ENCODE measurements at regions not wholly inside any gene's neighbourhood (a gene's known extent, or its start where the extent isn't known, plus 50 kb on each side); places are given as distances from the start of the nearest gene placed in this dataset.
A peak's percentile ranks its signal among the peaks of the same experiment; 100 is the strongest.

DNA sequence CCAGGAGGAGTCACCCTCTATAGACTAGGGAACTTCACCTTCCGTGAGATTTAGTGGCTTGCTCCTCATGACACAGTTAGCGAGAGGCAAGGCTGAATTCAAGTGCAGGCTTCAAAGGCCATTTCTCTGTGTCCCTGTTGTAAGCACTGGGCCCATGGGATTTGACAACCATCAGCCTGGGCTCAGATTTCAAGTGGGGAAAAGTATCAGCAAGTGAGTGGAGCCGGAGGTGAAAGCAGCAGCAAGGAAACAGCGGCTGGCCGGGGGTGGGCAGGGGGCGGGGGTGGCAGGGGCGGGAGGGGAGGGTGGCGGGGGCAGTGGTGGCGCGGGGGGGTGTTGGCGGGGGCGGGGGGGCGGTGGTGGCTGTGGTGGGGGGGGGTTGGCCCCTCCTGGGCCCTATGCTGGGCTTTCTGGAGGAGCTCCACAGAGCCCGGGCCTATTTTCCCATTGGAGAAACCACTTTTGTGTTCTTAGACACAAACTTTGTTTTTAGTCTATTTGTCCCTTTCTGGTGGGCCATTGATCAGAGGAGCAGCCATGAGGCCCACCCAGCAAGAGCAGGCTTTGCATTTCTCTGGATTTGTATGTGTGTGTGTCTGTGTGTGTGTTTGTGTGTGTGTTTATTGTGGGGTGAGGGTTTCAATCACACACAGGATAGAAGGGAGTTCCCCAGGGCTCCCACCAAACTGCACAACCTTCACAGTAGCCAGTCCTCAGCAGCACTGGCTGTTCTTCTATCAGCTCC, 165.4 kb upstream of the RAI14 start:
- Mint-ChIP-seq H3K9me3 (no peaks in the 10 kb centered on the region), H3K4me3 (no peak overlapping the region), H3K27ac (no peak overlapping the region), H3K36me3 (ENCODE audit: low read depth) (no peaks in the 10 kb centered on the region), H3K4me1 (ENCODE audit: low read depth) (no peaks in the 10 kb centered on the region), H3K27me3 (peaks cover 46% of the 10 kb centered on the region)

- no peaks in the 10 kb centered on the region for H3K9me3 Mint-ChIP-seq
- no peaks in the 10 kb centered on the region for H3K36me3 Mint-ChIP-seq (ENCODE audit: low read depth)
- H3K4me1 Mint-ChIP-seq (ENCODE audit: low read depth), result no peaks in the 10 kb centered on the region
- no peak overlapping the region for H3K4me3 Mint-ChIP-seq
- no peak overlapping the region for H3K27ac Mint-ChIP-seq
- H3K27me3 Mint-ChIP-seq, result peaks cover 44% of the 10 kb centered on the region
These were observed 164.9 kb upstream of the RAI14 start for GRCh38 chr5:34491251-34491620.

GRCh38 chr5:34494111-34494755, 161.9 kb upstream of the RAI14 start:
- Mint-ChIP-seq H3K9me3 (no peaks in the 10 kb centered on the region), H3K27me3 (peaks cover 22% of the 10 kb centered on the region), H3K27ac (no peak overlapping the region), H3K4me3 (no peak overlapping the region), H3K4me1 (ENCODE audit: low read depth) (peaks cover 9% of the 10 kb centered on the region), H3K36me3 (ENCODE audit: low read depth) (no peaks in the 10 kb centered on the region)

DNA sequence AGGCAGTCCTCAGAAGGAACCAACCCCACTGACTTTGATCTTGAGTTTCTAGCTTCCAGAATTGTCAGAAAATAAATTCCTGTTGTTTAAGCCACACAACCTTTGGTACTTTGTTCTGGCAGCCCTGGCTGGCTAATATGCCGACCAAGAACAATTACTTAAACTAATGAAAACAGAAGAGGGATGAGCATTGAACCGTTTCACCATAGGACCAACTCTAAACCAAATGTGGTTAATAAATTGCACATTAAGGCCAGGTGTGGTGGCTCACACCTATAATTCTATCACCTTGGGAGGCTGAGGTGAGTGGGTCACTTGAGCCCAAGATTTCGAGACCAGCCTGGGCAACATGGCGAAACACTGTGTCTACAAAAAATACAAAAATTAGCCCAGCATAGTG, 160.9 kb upstream of the RAI14 start:
- Mint-ChIP-seq H3K27me3 (peaks cover 17% of the 10 kb centered on the region), H3K9me3 (no peaks in the 10 kb centered on the region), H3K4me3 (no peak overlapping the region), H3K27ac (no peak overlapping the region), H3K4me1 (ENCODE audit: low read depth) (peaks cover 13% of the 10 kb centered on the region), H3K36me3 (ENCODE audit: low read depth) (no peaks in the 10 kb centered on the region)

DNA sequence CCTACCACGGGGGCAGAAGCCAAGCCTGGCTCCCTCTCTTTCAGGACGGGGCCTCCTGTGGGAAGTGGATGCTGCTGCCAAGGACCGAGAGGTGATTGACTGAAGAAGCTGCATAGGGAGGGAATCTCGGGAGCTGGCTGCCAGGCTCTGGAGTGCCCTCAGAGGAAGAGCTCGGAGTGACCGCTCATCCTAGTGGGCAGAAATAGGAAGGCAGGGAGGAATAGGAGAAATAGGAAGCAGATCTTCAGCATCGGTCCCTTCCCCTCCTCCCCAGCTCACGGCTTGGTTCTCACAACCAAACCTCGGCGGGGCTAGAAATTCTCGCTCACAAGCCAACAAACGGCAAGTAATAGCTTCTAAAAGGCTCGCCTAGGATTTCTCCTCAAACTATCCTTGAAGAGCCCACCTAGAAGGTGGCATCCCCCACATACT, 159.9 kb upstream of the RAI14 start:
- Mint-ChIP-seq H3K27ac (no peak overlapping the region), H3K27me3 (peaks cover 11% of the 10 kb centered on the region), H3K9me3 (no peaks in the 10 kb centered on the region), H3K36me3 (ENCODE audit: low read depth) (no peaks in the 10 kb centered on the region), H3K4me3 (no peak overlapping the region), H3K4me1 (ENCODE audit: low read depth) (peaks cover 13% of the 10 kb centered on the region)

- Mint-ChIP-seq H3K4me1 (ENCODE audit: low read depth) (peaks cover 13% of the 10 kb centered on the region), H3K9me3 (no peaks in the 10 kb centered on the region), H3K36me3 (ENCODE audit: low read depth) (no peaks in the 10 kb centered on the region), H3K27me3 (peaks cover 11% of the 10 kb centered on the region), H3K4me3 (no peak overlapping the region), H3K27ac (no peak overlapping the region)
These were observed 159.2 kb upstream of the RAI14 start for GRCh38 chr5:34496701-34497469.

DNA sequence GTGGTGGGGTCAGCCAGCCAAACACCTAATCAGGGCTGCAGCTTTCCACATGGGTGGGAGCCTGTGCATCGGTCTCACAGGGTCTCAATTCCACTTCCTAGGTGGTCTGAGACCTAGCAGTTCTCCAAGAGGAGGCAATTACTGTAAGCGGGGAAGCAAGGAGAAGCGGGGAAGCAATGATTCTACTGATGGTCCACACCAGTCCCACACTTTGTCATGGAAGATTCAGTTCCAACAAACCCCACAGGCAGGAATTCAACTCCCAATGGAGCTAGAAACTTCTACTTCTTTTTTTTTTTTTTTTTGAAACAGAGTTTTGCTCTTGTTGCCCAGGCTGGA, 158.7 kb upstream of the RAI14 start:
- H3K27ac Mint-ChIP-seq, result no peak overlapping the region
- H3K9me3 Mint-ChIP-seq, result no peaks in the 10 kb centered on the region
- no peaks in the 10 kb centered on the region for H3K36me3 Mint-ChIP-seq (ENCODE audit: low read depth)
- H3K27me3 Mint-ChIP-seq, result peaks cover 11% of the 10 kb centered on the region
- no peak overlapping the region for H3K4me3 Mint-ChIP-seq
- H3K4me1 Mint-ChIP-seq (ENCODE audit: low read depth), result peaks cover 13% of the 10 kb centered on the region

DNA sequence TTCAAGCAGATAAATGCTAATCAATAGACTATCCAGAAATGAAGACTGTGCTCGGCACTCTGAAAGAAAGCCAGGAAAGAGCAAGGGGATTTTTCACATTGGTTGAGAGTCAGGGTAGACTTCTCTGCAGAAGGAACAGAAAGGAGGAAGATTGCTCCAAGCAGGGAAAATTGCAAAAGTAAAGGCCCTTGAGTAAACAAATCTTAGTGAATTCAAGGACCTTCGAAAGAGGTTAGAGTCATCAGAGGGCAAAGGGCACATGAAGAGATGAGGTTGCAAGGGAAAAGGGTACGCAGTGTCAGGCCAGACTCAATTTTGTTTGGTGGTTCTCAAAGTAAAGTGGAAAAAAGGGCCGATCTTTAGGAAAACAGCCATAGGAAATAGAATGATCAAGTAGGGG, 157.6 kb upstream of the RAI14 start:
- H3K4me1 Mint-ChIP-seq (ENCODE audit: low read depth), result peaks cover 13% of the 10 kb centered on the region
- H3K9me3 Mint-ChIP-seq, result no peaks in the 10 kb centered on the region
- H3K27me3 Mint-ChIP-seq, result peaks cover 16% of the 10 kb centered on the region
- peak overlapping the region; percentile 69 for H3K27ac Mint-ChIP-seq
- H3K36me3 Mint-ChIP-seq (ENCODE audit: low read depth), result no peaks in the 10 kb centered on the region
- peak overlapping the region; percentile 14 for H3K4me3 Mint-ChIP-seq

- Mint-ChIP-seq H3K4me1 (ENCODE audit: low read depth) (peaks cover 13% of the 10 kb centered on the region), H3K27me3 (peaks cover 17% of the 10 kb centered on the region), H3K4me3 (peak overlapping the region; percentile 14), H3K27ac (peak overlapping the region; percentile 69), H3K36me3 (ENCODE audit: low read depth) (no peaks in the 10 kb centered on the region), H3K9me3 (no peaks in the 10 kb centered on the region)
These were observed 157.0 kb upstream of the RAI14 start for GRCh38 chr5:34499001-34499734.

DNA sequence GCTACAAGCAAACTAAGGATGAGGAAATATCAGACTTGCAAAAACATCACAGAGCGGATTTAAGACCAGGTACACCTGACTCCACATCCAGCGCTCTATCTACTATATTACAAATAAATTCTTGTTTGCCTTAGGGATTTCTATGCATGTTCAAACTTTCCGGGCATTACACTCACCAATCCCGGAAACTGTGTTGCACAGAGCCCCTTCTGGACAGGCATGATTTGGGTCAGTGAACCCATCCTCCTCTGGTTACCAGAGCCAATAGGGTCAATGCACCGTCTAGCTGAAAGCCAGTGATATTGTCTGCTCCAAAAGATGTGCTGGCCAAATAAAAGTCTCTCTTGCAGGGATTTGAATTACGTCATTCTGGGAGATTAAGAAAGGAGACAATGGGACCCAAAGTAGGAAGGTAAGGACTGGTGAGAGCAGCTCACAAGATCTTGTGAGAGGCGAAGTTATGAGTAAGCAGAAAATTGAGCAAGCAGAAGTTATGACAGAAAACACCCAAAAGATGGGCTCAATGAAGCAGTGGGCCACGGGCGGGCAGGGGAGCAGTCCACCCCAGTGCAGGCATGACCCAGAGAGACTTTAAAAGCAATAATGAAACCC, 155.8 kb upstream of the RAI14 start:
- no peaks in the 10 kb centered on the region for H3K36me3 Mint-ChIP-seq (ENCODE audit: low read depth)
- no peak overlapping the region for H3K27ac Mint-ChIP-seq
- H3K4me3 Mint-ChIP-seq, result no peak overlapping the region
- H3K27me3 Mint-ChIP-seq, result peaks cover 22% of the 10 kb centered on the region
- H3K4me1 Mint-ChIP-seq (ENCODE audit: low read depth), result peaks cover 13% of the 10 kb centered on the region
- no peaks in the 10 kb centered on the region for H3K9me3 Mint-ChIP-seq

GRCh38 chr5:34501016-34501415, 155.1 kb upstream of the RAI14 start:
- H3K36me3 Mint-ChIP-seq (ENCODE audit: low read depth), result no peaks in the 10 kb centered on the region
- H3K27me3 Mint-ChIP-seq, result peaks cover 25% of the 10 kb centered on the region
- H3K4me3 Mint-ChIP-seq, result no peak overlapping the region
- H3K27ac Mint-ChIP-seq, result no peak overlapping the region
- peaks cover 13% of the 10 kb centered on the region for H3K4me1 Mint-ChIP-seq (ENCODE audit: low read depth)
- H3K9me3 Mint-ChIP-seq, result no peaks in the 10 kb centered on the region

DNA sequence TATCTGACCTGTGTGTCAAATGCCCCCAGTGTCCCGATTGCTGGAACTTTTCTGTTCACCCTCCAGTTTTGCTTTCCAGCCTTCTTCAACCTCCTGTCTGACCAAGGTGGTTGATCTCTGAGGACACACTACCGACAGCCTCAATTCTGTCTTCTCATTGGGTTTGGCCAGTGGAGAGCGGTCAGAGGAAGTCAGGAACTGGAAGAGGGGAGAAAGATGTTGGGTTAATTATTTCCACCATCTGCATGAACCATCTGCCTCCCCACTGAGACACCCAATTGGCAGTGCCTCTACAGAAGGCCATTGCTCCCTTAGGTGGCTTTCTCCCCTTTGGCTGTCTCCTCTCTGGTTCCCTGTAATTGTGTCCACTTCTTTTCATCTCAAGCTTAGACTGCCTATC, 154.3 kb upstream of the RAI14 start:
- no peak overlapping the region for H3K4me3 Mint-ChIP-seq
- no peaks in the 10 kb centered on the region for H3K36me3 Mint-ChIP-seq (ENCODE audit: low read depth)
- peaks cover 30% of the 10 kb centered on the region for H3K27me3 Mint-ChIP-seq
- no peak overlapping the region for H3K27ac Mint-ChIP-seq
- peaks cover 13% of the 10 kb centered on the region for H3K4me1 Mint-ChIP-seq (ENCODE audit: low read depth)
- no peaks in the 10 kb centered on the region for H3K9me3 Mint-ChIP-seq

DNA sequence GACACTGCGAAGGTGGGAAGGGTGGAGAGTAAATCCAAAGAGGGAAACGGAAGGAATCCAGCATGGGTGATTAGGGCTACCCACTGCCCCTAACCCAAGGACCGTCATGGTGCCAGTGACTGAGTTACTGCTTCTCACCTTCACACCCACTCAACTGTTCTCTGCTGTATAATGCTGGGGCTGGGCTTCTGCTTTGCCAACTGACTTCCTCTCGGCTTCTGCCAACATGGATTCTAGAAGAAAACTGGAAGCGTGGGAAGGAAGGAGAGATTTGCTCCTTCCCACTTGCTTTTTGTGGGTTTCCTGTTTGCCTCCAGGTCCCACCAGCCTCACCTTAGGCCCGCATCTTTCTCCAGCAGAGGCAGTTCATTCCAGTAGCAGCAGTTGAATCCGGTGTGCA, 153.5 kb upstream of the RAI14 start:
- Mint-ChIP-seq H3K4me3 (no peak overlapping the region), H3K27ac (no peak overlapping the region), H3K4me1 (ENCODE audit: low read depth) (peaks cover 13% of the 10 kb centered on the region), H3K27me3 (peaks cover 33% of the 10 kb centered on the region), H3K36me3 (ENCODE audit: low read depth) (no peaks in the 10 kb centered on the region), H3K9me3 (no peaks in the 10 kb centered on the region)

GRCh38 chr5:34503379-34504253, 152.5 kb upstream of the RAI14 start:
- Mint-ChIP-seq H3K27me3 (peaks cover 43% of the 10 kb centered on the region), H3K27ac (no peak overlapping the region), H3K4me3 (no peak overlapping the region), H3K4me1 (ENCODE audit: low read depth) (peaks cover 10% of the 10 kb centered on the region), H3K36me3 (ENCODE audit: low read depth) (no peaks in the 10 kb centered on the region), H3K9me3 (no peaks in the 10 kb centered on the region)
